Keratinocyte (primary cell): ENCODE measurements at regions not wholly inside any gene's neighbourhood (a gene's known extent, or its start where the extent isn't known, plus 50 kb on each side); places are given as distances from the start of the nearest gene placed in this dataset.

Experiments
- DNase-seq: peaks from one replicate; pipeline ENCODE4 v3.0.0-alpha.2; 2011; ENCODE audit warnings: low read depth, missing footprints, low spot score
- FAIRE-seq: peaks from 2 replicates; lab custom pipeline; 2011; peaks lifted over from hg19 to GRCh38; lab: Jason Lieb, UNC
- H2AFZ ChIP-seq: 2 replicates; pipeline ENCODE4 v1.6.0; 2012; ENCODE audit warnings: low read length, control low read depth, inconsistent platforms; ENCODE audit not compliant: control insufficient read depth
- H3K27ac ChIP-seq: 2 replicates; pipeline ENCODE4 v1.5.1; 2011; ENCODE audit warnings: low read length; ENCODE audit not compliant: control insufficient read depth, insufficient read depth
- H3K27me3 ChIP-seq: 3 replicates; pipeline ENCODE4 v1.6.0; 2011; ENCODE audit warnings: low read length; ENCODE audit not compliant: control insufficient read depth, insufficient read depth; ENCODE audit errors: extremely low read depth
- H3K36me3 ChIP-seq, 2 experiments: 2 replicates in 1 of 2; 3 replicates in 1 of 2; pipeline ENCODE4 v1.5.1; 2011; ENCODE audit warnings: low read length in 2 of 2, mild to moderate bottlenecking in 1 of 2; ENCODE audit not compliant: control insufficient read depth in 2 of 2, insufficient read depth in 2 of 2; ENCODE audit errors: extremely low read depth in 1 of 2
- H3K4me1 ChIP-seq: 3 replicates; pipeline ENCODE4 v1.5.1; 2011; ENCODE audit warnings: low read length; ENCODE audit not compliant: control insufficient read depth, insufficient read depth; ENCODE audit errors: extremely low read depth
- H3K4me2 ChIP-seq: 3 replicates; pipeline ENCODE4 v1.6.0; 2011; ENCODE audit warnings: low read depth, low read length; ENCODE audit not compliant: control insufficient read depth, insufficient read depth; ENCODE audit errors: extremely low read depth
- H3K4me3 ChIP-seq, 3 experiments: fragments of 200-600 bp in 1 of 3; sonication (generic) in 1 of 3; 2 replicates in 2 of 3; 3 replicates in 1 of 3; pipeline ENCODE4 v1.5.1; 2011 to 2016; ENCODE audit warnings: low read length in 3 of 3, mild to moderate bottlenecking in 3 of 3, control low read depth in 2 of 3, inconsistent platforms in 1 of 3, low read depth in 1 of 3, mixed read lengths in 1 of 3, mixed run types in 1 of 3, moderate library complexity in 1 of 3; ENCODE audit not compliant: control insufficient read depth in 2 of 3, insufficient read depth in 2 of 3; ENCODE audit errors: extremely low read depth in 1 of 3
- H3K79me2 ChIP-seq: 2 replicates; pipeline ENCODE4 v1.6.0; 2012; ENCODE audit warnings: low read length; ENCODE audit not compliant: control insufficient read depth, insufficient read depth
- H3K9ac ChIP-seq: 3 replicates; pipeline ENCODE4 v1.6.0; 2011; ENCODE audit warnings: low read length; ENCODE audit not compliant: control insufficient read depth, insufficient read depth; ENCODE audit errors: extremely low read depth
- H3K9me1 ChIP-seq: 3 replicates; pipeline ENCODE4 v1.6.0; 2011; ENCODE audit warnings: low read length; ENCODE audit not compliant: control insufficient read depth, insufficient read depth; ENCODE audit errors: extremely low read depth
- H3K9me3 ChIP-seq: 2 replicates; pipeline ENCODE4 v1.5.1; 2012; ENCODE audit warnings: low read depth, low read length; ENCODE audit not compliant: control insufficient read depth
- H4K20me1 ChIP-seq: 3 replicates; pipeline ENCODE4 v1.6.0; 2011; ENCODE audit warnings: low read length; ENCODE audit not compliant: control insufficient read depth, insufficient read depth; ENCODE audit errors: extremely low read depth
- CTCF ChIP-seq, 3 experiments: IDR thresholded peaks in 1 of 3; conservative IDR thresholded peaks in 1 of 3; optimal IDR thresholded peaks in 1 of 3; 2 replicates in 2 of 3; 3 replicates in 1 of 3; pipeline versions ENCODE3 to v1.5.1; 2011; ENCODE audit warnings: low read length in 3 of 3, mild to moderate bottlenecking in 3 of 3, moderate library complexity in 2 of 3, control low read depth in 1 of 3, inconsistent platforms in 1 of 3; ENCODE audit not compliant: insufficient read depth in 2 of 3; ENCODE audit errors: extremely low read depth in 1 of 3
- EZH2 ChIP-seq: IDR thresholded peaks from one replicate; pipeline ENCODE4 v1.6.1; 2012; ENCODE audit warnings: inconsistent platforms, mild to moderate bottlenecking, low read length, moderate library complexity
- dilution Hi-C: fragments of 300-500 bp; cut with MboI; formaldehyde crosslinking; loops from one replicate; pipeline ENCODE4 v1.7.0; 2020; ENCODE audit warnings: low sequenced_read_pairs; ENCODE audit not compliant: extremely low pct_ligation_motif_present

GRCh38 chr6:117168296-117169063 is 96.9 kb upstream of the VGLL2 start:
- no peaks in the 10 kb centered on the region for H4K20me1 ChIP-seq
- peaks cover 32% of the 10 kb centered on the region for H3K4me1 ChIP-seq
- no peak overlapping the region for H2AFZ ChIP-seq
- H3K27me3 ChIP-seq: no peaks in the 10 kb centered on the region
- TF ChIP-seq CTCF (optimal IDR thresholded peaks at IDR 0.05 in 1 of 3, IDR thresholded peaks at IDR 0.05 in 1 of 3, conservative IDR thresholded peaks at IDR 0.05 in 1 of 3; ENCODE audit: extremely low read depth in 1 of 3, insufficient read depth in 2 of 3, low read length in 3 of 3) (no peak), EZH2 (no peak)
- no peaks in the 10 kb centered on the region for H3K9me3 ChIP-seq
- no peaks in the 10 kb centered on the region for H3K36me3 ChIP-seq
- no peaks in the 10 kb centered on the region for H3K9me1 ChIP-seq
- FAIRE-seq (peak; percentile 41), DNase-seq (no peak)
- dilution Hi-C loops: no loop called here
- no peak overlapping the region for H3K9ac ChIP-seq
- H3K79me2 ChIP-seq: no peaks in the 10 kb centered on the region
- peak overlapping the region; percentile 5 for H3K27ac ChIP-seq
- H3K4me2 ChIP-seq: peak overlapping the region; percentile 2
- H3K4me3 ChIP-seq: no peak overlapping the region

GRCh38 chr6:117169064-117169665 is 96.2 kb upstream of the VGLL2 start:
- dilution Hi-C loops: no loop called here
- Histone ChIP-seq H3K27me3 (no peaks in the 10 kb centered on the region), H3K9me3 (no peaks in the 10 kb centered on the region), H3K9ac (no peak overlapping the region), H3K27ac (no peak overlapping the region), H3K9me1 (no peaks in the 10 kb centered on the region), H3K4me2 (no peak overlapping the region), H4K20me1 (no peaks in the 10 kb centered on the region), H2AFZ (no peak overlapping the region), H3K79me2 (no peaks in the 10 kb centered on the region), H3K4me3 (no peak overlapping the region), H3K4me1 (peaks cover 32% of the 10 kb centered on the region), H3K36me3 (no peaks in the 10 kb centered on the region)
- DNase-seq: peak; percentile 38
- TF ChIP-seq CTCF (optimal IDR thresholded peaks at IDR 0.05 in 1 of 3, IDR thresholded peaks at IDR 0.05 in 1 of 3, conservative IDR thresholded peaks at IDR 0.05 in 1 of 3; ENCODE audit: extremely low read depth in 1 of 3, insufficient read depth in 2 of 3, low read length in 3 of 3) (peak in 1 of 3 experiments; percentile 13), EZH2 (no peak)
- FAIRE-seq: peak; percentile 51
